Endodermal cell (in vitro differentiated cells): ENCODE measurements at regions not wholly inside any gene's neighbourhood (a gene's known extent, or its start where the extent isn't known, plus 50 kb on each side); places are given as distances from the start of the nearest gene placed in this dataset.

Experiments
- DNase-seq: peaks from one replicate; pipeline ENCODE4 v3.0.0-alpha.2; 2017
- H3K27ac ChIP-seq: 2 replicates; pipeline ENCODE4 v1.5.1; 2013; ENCODE audit warnings: mild to moderate bottlenecking, low read depth, low read length, moderate library complexity
- H3K27me3 ChIP-seq: 2 replicates; pipeline ENCODE4 v1.6.1; 2013; ENCODE audit warnings: mild to moderate bottlenecking, low read length, moderate library complexity; ENCODE audit not compliant: insufficient read depth, control insufficient read depth, poor library complexity, severe bottlenecking
- H3K36me3 ChIP-seq: 2 replicates; pipeline ENCODE4 v1.7.0; 2013; ENCODE audit warnings: mild to moderate bottlenecking, low read length, moderate library complexity; ENCODE audit not compliant: control insufficient read depth, insufficient read depth
- H3K4me1 ChIP-seq: one replicate; pipeline ENCODE4 v1.7.0; 2013; ENCODE audit warnings: low read length; ENCODE audit not compliant: control insufficient read depth, insufficient read depth
- H3K4me3 ChIP-seq: 2 replicates; pipeline ENCODE4 v1.5.1; 2013; ENCODE audit warnings: mild to moderate bottlenecking, low read length, moderate library complexity
- H3K9ac ChIP-seq: 2 replicates; pipeline ENCODE4 v1.6.1; 2013; ENCODE audit warnings: mild to moderate bottlenecking, low read length, moderate library complexity; ENCODE audit not compliant: poor library complexity, severe bottlenecking; ENCODE audit errors: extremely low read depth
- H3K9me3 ChIP-seq: 2 replicates; pipeline ENCODE4 v1.6.1; 2013; ENCODE audit warnings: mild to moderate bottlenecking, low read length, moderate library complexity; ENCODE audit not compliant: control insufficient read depth
- H3K27ac Mint-ChIP-seq: 2 replicates; pipeline ENCODE4 v1.8.0; 2020; ENCODE audit warnings: mixed read lengths
- H3K27me3 Mint-ChIP-seq: 2 replicates; pipeline ENCODE4 v1.8.0; 2021; ENCODE audit warnings: mild to moderate bottlenecking, mixed read lengths; ENCODE audit not compliant: insufficient read depth
- H3K36me3 Mint-ChIP-seq: 2 replicates; pipeline ENCODE4 v1.8.0; 2020; ENCODE audit warnings: low read depth, mixed read lengths
- H3K4me1 Mint-ChIP-seq: 2 replicates; pipeline ENCODE4 v1.8.0; 2020; ENCODE audit warnings: mixed read lengths
- H3K4me3 Mint-ChIP-seq: 2 replicates; pipeline ENCODE4 v1.8.0; 2020; ENCODE audit warnings: mild to moderate bottlenecking, moderate library complexity, mixed read lengths
- H3K9me3 Mint-ChIP-seq: 2 replicates; pipeline ENCODE4 v1.8.0; 2020; ENCODE audit warnings: mild to moderate bottlenecking, mixed read lengths
- CTCF ChIP-seq: fragments of 200-600 bp; sonication (generic); conservative IDR thresholded peaks from 2 replicates; pipeline ENCODE4 v1.5.0; 2021; ENCODE audit warnings: antibody characterized with exemption, mild to moderate bottlenecking
- WGBS, 2 experiments: methylation state at CpG; one replicate each; pipeline versions ENCODE4 v1.1.5 to v1.1.7; 2013; ENCODE audit warnings: missing lambda C conversion rate in 2 of 2, mixed read lengths in 1 of 2; ENCODE audit not compliant: insufficient coverage in 1 of 2, insufficient read length in 1 of 2; 5-methylcytosine and 5-hydroxymethylcytosine counted together

GRCh38 chr9:91038483-91039124, 237.0 kb downstream of the SYK start:
- peaks cover 5% of the 10 kb centered on the region for H3K27me3 Mint-ChIP-seq
- DNase-seq: no peak
- Histone ChIP-seq H3K4me1 (peaks cover 8% of the 10 kb centered on the region), H3K9me3 (no peaks in the 10 kb centered on the region), H3K9ac (no peak overlapping the region), H3K36me3 (no peaks in the 10 kb centered on the region), H3K27me3 (no peaks in the 10 kb centered on the region), H3K4me3 (no peak overlapping the region), H3K27ac (no peak overlapping the region)
- no peak overlapping the region for H3K4me3 Mint-ChIP-seq
- TF ChIP-seq CTCF: no peak
- H3K9me3 Mint-ChIP-seq: no peaks in the 10 kb centered on the region
- no peaks in the 10 kb centered on the region for H3K36me3 Mint-ChIP-seq
- H3K4me1 Mint-ChIP-seq: peaks cover 9% of the 10 kb centered on the region
- WGBS, 2 experiments: 92 to 94% methylated on average over 8 to 10 of the region's 10 CpGs
- H3K27ac Mint-ChIP-seq: no peak overlapping the region

- Histone ChIP-seq H3K9me3 (no peaks in the 10 kb centered on the region), H3K36me3 (no peaks in the 10 kb centered on the region), H3K27ac (no peak overlapping the region), H3K9ac (no peak overlapping the region), H3K27me3 (no peaks in the 10 kb centered on the region), H3K4me1 (peaks cover 8% of the 10 kb centered on the region), H3K4me3 (no peak overlapping the region)
- H3K27me3 Mint-ChIP-seq: peaks cover 5% of the 10 kb centered on the region
- H3K4me3 Mint-ChIP-seq: no peak overlapping the region
- no peaks in the 10 kb centered on the region for H3K36me3 Mint-ChIP-seq
- WGBS, 2 experiments: 91 to 92% methylated on average over 5 to 8 of the region's 8 CpGs
- H3K27ac Mint-ChIP-seq: no peak overlapping the region
- H3K4me1 Mint-ChIP-seq: peaks cover 9% of the 10 kb centered on the region
- no peaks in the 10 kb centered on the region for H3K9me3 Mint-ChIP-seq
- TF ChIP-seq CTCF: no peak
- no peak for DNase-seq
These were observed 237.7 kb downstream of the SYK start for GRCh38 chr9:91039125-91039834.

GRCh38 chr9:91039835-91040140, 238.2 kb downstream of the SYK start:
- H3K27ac Mint-ChIP-seq: no peak overlapping the region

More at GRCh38 chr9:91039835-91040140, 238.2 kb downstream of the SYK start:
- peaks cover 7% of the 10 kb centered on the region for H3K27me3 Mint-ChIP-seq
- Histone ChIP-seq H3K36me3 (no peaks in the 10 kb centered on the region), H3K9me3 (no peaks in the 10 kb centered on the region), H3K4me3 (no peak overlapping the region), H3K27ac (no peak overlapping the region), H3K27me3 (no peaks in the 10 kb centered on the region), H3K9ac (no peak overlapping the region), H3K4me1 (peaks cover 8% of the 10 kb centered on the region)
- H3K4me1 Mint-ChIP-seq: peaks cover 9% of the 10 kb centered on the region
- no peak overlapping the region for H3K4me3 Mint-ChIP-seq
- no peaks in the 10 kb centered on the region for H3K36me3 Mint-ChIP-seq
- 92 to 94% methylated on average over 4 to 8 of the region's 8 CpGs for WGBS, 2 experiments
- no peak for TF ChIP-seq CTCF
- no peaks in the 10 kb centered on the region for H3K9me3 Mint-ChIP-seq
- no peak for DNase-seq
